Panc1 (cell line): ENCODE measurements at regions not wholly inside any gene's neighbourhood (a gene's known extent, or its start where the extent isn't known, plus 50 kb on each side); places are given as distances from the start of the nearest gene placed in this dataset.

Source experiments
- POLR2AphosphoS5 ChIP-seq: IDR thresholded peaks from 2 replicates; pipeline ENCODE4 v1.6.1; 2012; ENCODE audit warnings: mild to moderate bottlenecking, low read depth, low read length, moderate library complexity
- TF ChIP-seq, protein P1 (sequence below), 2 experiments: IDR thresholded peaks; 2 replicates each; pipeline ENCODE4 v1.6.1; 2011 to 2012; ENCODE audit warnings: low read depth in 2 of 2, control low read depth in 1 of 2, low read length in 1 of 2, mild to moderate bottlenecking in 1 of 2, moderate library complexity in 1 of 2; ENCODE audit not compliant: insufficient read depth in 1 of 2
- TF ChIP-seq, protein P2 (sequence below): fragments of 450-650 bp; IDR thresholded peaks from 2 replicates; pipeline ENCODE4 v1.5.1; 2017; ENCODE audit warnings: mild to moderate bottlenecking

DNA sequence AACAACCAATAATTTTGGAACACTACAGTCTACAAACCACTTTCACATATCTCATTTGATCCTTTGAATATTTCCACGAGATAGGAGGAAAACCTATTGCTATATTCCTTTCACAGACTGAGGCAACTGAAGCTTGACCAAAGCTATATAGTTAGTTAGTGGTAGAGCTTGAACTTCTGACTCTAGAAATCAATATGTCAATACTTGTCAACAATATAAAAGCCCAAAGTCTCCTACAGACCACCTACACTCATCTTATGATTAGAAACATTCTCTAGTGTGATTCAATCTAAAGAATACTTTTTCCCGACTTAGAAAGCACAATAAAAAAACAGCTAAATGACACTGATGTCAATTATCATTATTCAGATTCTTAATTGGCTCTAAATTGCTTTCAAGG, 139.4 kb downstream of the RPS29 start:
- TF ChIP-seq, protein P1, sequence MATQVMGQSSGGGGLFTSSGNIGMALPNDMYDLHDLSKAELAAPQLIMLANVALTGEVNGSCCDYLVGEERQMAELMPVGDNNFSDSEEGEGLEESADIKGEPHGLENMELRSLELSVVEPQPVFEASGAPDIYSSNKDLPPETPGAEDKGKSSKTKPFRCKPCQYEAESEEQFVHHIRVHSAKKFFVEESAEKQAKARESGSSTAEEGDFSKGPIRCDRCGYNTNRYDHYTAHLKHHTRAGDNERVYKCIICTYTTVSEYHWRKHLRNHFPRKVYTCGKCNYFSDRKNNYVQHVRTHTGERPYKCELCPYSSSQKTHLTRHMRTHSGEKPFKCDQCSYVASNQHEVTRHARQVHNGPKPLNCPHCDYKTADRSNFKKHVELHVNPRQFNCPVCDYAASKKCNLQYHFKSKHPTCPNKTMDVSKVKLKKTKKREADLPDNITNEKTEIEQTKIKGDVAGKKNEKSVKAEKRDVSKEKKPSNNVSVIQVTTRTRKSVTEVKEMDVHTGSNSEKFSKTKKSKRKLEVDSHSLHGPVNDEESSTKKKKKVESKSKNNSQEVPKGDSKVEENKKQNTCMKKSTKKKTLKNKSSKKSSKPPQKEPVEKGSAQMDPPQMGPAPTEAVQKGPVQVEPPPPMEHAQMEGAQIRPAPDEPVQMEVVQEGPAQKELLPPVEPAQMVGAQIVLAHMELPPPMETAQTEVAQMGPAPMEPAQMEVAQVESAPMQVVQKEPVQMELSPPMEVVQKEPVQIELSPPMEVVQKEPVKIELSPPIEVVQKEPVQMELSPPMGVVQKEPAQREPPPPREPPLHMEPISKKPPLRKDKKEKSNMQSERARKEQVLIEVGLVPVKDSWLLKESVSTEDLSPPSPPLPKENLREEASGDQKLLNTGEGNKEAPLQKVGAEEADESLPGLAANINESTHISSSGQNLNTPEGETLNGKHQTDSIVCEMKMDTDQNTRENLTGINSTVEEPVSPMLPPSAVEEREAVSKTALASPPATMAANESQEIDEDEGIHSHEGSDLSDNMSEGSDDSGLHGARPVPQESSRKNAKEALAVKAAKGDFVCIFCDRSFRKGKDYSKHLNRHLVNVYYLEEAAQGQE (IDR thresholded peaks at IDR 0.05; ENCODE audit: insufficient read depth in 1 of 2, low read depth in 2 of 2, low read length in 1 of 2): no peak
- TF ChIP-seq, protein P2, sequence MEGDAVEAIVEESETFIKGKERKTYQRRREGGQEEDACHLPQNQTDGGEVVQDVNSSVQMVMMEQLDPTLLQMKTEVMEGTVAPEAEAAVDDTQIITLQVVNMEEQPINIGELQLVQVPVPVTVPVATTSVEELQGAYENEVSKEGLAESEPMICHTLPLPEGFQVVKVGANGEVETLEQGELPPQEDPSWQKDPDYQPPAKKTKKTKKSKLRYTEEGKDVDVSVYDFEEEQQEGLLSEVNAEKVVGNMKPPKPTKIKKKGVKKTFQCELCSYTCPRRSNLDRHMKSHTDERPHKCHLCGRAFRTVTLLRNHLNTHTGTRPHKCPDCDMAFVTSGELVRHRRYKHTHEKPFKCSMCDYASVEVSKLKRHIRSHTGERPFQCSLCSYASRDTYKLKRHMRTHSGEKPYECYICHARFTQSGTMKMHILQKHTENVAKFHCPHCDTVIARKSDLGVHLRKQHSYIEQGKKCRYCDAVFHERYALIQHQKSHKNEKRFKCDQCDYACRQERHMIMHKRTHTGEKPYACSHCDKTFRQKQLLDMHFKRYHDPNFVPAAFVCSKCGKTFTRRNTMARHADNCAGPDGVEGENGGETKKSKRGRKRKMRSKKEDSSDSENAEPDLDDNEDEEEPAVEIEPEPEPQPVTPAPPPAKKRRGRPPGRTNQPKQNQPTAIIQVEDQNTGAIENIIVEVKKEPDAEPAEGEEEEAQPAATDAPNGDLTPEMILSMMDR: no peak
- TF ChIP-seq POLR2AphosphoS5: no peak
